Nephron (organoid): ENCODE measurements at regions not wholly inside any gene's neighbourhood (a gene's known extent, or its start where the extent isn't known, plus 50 kb on each side); places are given as distances from the start of the nearest gene placed in this dataset.

Experiments
- H3K27ac Mint-ChIP-seq, 3 experiments: 2 replicates each; pipeline ENCODE4 v1.8.0; 2020; ENCODE audit warnings: mixed read lengths in 3 of 3, mild to moderate bottlenecking in 2 of 3, moderate library complexity in 1 of 3
- H3K27me3 Mint-ChIP-seq: 2 replicates; pipeline ENCODE4 v1.8.0; 2021; ENCODE audit warnings: low read depth, mild to moderate bottlenecking, moderate library complexity, mixed read lengths
- H3K36me3 Mint-ChIP-seq: 2 replicates; pipeline ENCODE4 v1.8.0; 2020; ENCODE audit warnings: low read depth, mixed read lengths
- H3K4me1 Mint-ChIP-seq: 2 replicates; pipeline ENCODE4 v1.8.0; 2020; ENCODE audit warnings: mixed read lengths
- H3K4me3 Mint-ChIP-seq, 3 experiments: 2 replicates each; pipeline ENCODE4 v1.8.0; 2020; ENCODE audit warnings: mild to moderate bottlenecking in 3 of 3, mixed read lengths in 3 of 3, moderate library complexity in 2 of 3
- H3K9me3 Mint-ChIP-seq: 2 replicates; pipeline ENCODE4 v1.8.0; 2020; ENCODE audit warnings: mixed read lengths
- CTCF ChIP-seq, 3 experiments: fragments of 200-600 bp; sonication (generic); IDR thresholded peaks; one replicate each; pipeline ENCODE4 v1.5.0; 2021; ENCODE audit warnings: antibody characterized with exemption in 3 of 3; ENCODE audit not compliant: unreplicated experiment in 3 of 3

GRCh38 chr7:115638853-115639252 is 391.7 kb downstream of the TFEC start:
- no peak for TF ChIP-seq CTCF (IDR thresholded peaks at IDR 0.05; ENCODE audit: unreplicated experiment in 3 of 3)
- H3K4me1 Mint-ChIP-seq: no peaks in the 10 kb centered on the region
- peaks cover 2% of the 10 kb centered on the region for H3K9me3 Mint-ChIP-seq
- no peaks in the 10 kb centered on the region for H3K36me3 Mint-ChIP-seq
- no peak overlapping the region for H3K4me3 Mint-ChIP-seq
- no peaks in the 10 kb centered on the region for H3K27me3 Mint-ChIP-seq
- H3K27ac Mint-ChIP-seq: no peak overlapping the region

- Mint-ChIP-seq H3K9me3 (peaks cover 2% of the 10 kb centered on the region), H3K27me3 (no peaks in the 10 kb centered on the region), H3K36me3 (no peaks in the 10 kb centered on the region), H3K27ac (no peak overlapping the region), H3K4me1 (no peaks in the 10 kb centered on the region), H3K4me3 (no peak overlapping the region)
- TF ChIP-seq CTCF (IDR thresholded peaks at IDR 0.05; ENCODE audit: unreplicated experiment in 3 of 3): no peak
Observed at GRCh38 chr7:115637128-115637527, 393.4 kb downstream of the TFEC start.

- TF ChIP-seq CTCF (IDR thresholded peaks at IDR 0.05; ENCODE audit: unreplicated experiment in 3 of 3): no peak
- Mint-ChIP-seq H3K4me3 (no peak overlapping the region), H3K36me3 (no peaks in the 10 kb centered on the region)
Observed at GRCh38 chr7:115635876-115636275, 394.7 kb downstream of the TFEC start.

GRCh38 chr7:115635376-115635775 is 395.2 kb downstream of the TFEC start:
- no peaks in the 10 kb centered on the region for H3K27me3 Mint-ChIP-seq
- no peak for TF ChIP-seq CTCF (IDR thresholded peaks at IDR 0.05; ENCODE audit: unreplicated experiment in 3 of 3)
- no peak overlapping the region for H3K27ac Mint-ChIP-seq
- H3K36me3 Mint-ChIP-seq: no peaks in the 10 kb centered on the region
- H3K4me3 Mint-ChIP-seq: no peak overlapping the region
- no peaks in the 10 kb centered on the region for H3K4me1 Mint-ChIP-seq
- peaks cover 2% of the 10 kb centered on the region for H3K9me3 Mint-ChIP-seq

More at GRCh38 chr7:115635876-115636275, 394.7 kb downstream of the TFEC start:
- H3K27ac Mint-ChIP-seq: no peak overlapping the region
- H3K9me3 Mint-ChIP-seq: peaks cover 2% of the 10 kb centered on the region
- no peaks in the 10 kb centered on the region for H3K4me1 Mint-ChIP-seq
- no peaks in the 10 kb centered on the region for H3K27me3 Mint-ChIP-seq

- H3K4me3 Mint-ChIP-seq: no peak overlapping the region
- H3K36me3 Mint-ChIP-seq: no peaks in the 10 kb centered on the region
- H3K27me3 Mint-ChIP-seq: no peaks in the 10 kb centered on the region
- no peak for TF ChIP-seq CTCF (IDR thresholded peaks at IDR 0.05; ENCODE audit: unreplicated experiment in 3 of 3)
- no peaks in the 10 kb centered on the region for H3K4me1 Mint-ChIP-seq
- H3K9me3 Mint-ChIP-seq: peaks cover 2% of the 10 kb centered on the region
- no peak overlapping the region for H3K27ac Mint-ChIP-seq
Observed at GRCh38 chr7:115634633-115635032, 395.9 kb downstream of the TFEC start.

GRCh38 chr7:115632636-115633035 is 397.9 kb downstream of the TFEC start:
- H3K4me3 Mint-ChIP-seq: no peak overlapping the region
- no peaks in the 10 kb centered on the region for H3K4me1 Mint-ChIP-seq
- H3K9me3 Mint-ChIP-seq: peaks cover under 1% of the 10 kb centered on the region
- no peaks in the 10 kb centered on the region for H3K36me3 Mint-ChIP-seq
- H3K27me3 Mint-ChIP-seq: no peaks in the 10 kb centered on the region
- TF ChIP-seq CTCF (IDR thresholded peaks at IDR 0.05; ENCODE audit: unreplicated experiment in 3 of 3): no peak
- no peak overlapping the region for H3K27ac Mint-ChIP-seq
